Testis (tissue), 2 donors: ENCODE measurements at regions not wholly inside any gene's neighbourhood (a gene's known extent, or its start where the extent isn't known, plus 50 kb on each side); places are given as distances from the start of the nearest gene placed in this dataset.

Experiments
- POLR2A ChIP-seq: fragments of 450-650 bp; IDR thresholded peaks from one replicate; pipeline ENCODE4 v1.6.1; 2017; ENCODE audit warnings: antibody characterized with exemption, mild to moderate bottlenecking, moderate library complexity
- TF ChIP-seq, protein P1 (sequence below), 3 experiments: fragments of 450-650 bp in 2 of 3; fragments of 200-600 bp in 1 of 3; sonication (generic) in 1 of 3; IDR thresholded peaks; one replicate each; pipeline ENCODE4 v1.5.1; 2016 to 2019; ENCODE audit warnings: antibody characterized with exemption in 3 of 3, mild to moderate bottlenecking in 2 of 3, moderate library complexity in 1 of 3

DNA sequence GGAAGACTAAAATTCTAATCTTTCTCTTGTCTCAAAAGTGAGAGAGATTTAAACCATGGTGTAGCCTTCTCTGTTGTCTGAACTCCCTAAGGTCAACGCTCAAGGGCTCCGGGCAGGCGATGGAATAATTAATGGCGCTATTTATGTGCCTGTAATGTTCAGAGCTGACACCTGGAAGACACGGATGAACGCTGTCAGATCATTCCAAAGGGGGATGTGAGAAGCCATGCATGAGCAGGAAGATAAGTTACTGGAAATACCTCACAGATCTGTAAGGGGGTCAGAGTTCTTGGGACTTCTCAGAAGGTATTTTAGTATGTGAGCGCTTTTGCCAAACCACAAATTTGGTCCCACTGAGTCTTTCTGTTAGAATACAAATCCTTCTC, 73.3 kb upstream of the MTPN start:
- TF ChIP-seq, protein P1, sequence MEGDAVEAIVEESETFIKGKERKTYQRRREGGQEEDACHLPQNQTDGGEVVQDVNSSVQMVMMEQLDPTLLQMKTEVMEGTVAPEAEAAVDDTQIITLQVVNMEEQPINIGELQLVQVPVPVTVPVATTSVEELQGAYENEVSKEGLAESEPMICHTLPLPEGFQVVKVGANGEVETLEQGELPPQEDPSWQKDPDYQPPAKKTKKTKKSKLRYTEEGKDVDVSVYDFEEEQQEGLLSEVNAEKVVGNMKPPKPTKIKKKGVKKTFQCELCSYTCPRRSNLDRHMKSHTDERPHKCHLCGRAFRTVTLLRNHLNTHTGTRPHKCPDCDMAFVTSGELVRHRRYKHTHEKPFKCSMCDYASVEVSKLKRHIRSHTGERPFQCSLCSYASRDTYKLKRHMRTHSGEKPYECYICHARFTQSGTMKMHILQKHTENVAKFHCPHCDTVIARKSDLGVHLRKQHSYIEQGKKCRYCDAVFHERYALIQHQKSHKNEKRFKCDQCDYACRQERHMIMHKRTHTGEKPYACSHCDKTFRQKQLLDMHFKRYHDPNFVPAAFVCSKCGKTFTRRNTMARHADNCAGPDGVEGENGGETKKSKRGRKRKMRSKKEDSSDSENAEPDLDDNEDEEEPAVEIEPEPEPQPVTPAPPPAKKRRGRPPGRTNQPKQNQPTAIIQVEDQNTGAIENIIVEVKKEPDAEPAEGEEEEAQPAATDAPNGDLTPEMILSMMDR (IDR thresholded peaks at IDR 0.05) = no peak
- no peak for TF ChIP-seq POLR2A
